ENCODE measurements at regions not wholly inside any gene's neighbourhood (a gene's known extent, or its start where the extent isn't known, plus 50 kb on each side); places are given as distances from the start of the nearest gene placed in this dataset.
A peak's percentile ranks its signal among the peaks of the same experiment; 100 is the strongest.

DNA sequence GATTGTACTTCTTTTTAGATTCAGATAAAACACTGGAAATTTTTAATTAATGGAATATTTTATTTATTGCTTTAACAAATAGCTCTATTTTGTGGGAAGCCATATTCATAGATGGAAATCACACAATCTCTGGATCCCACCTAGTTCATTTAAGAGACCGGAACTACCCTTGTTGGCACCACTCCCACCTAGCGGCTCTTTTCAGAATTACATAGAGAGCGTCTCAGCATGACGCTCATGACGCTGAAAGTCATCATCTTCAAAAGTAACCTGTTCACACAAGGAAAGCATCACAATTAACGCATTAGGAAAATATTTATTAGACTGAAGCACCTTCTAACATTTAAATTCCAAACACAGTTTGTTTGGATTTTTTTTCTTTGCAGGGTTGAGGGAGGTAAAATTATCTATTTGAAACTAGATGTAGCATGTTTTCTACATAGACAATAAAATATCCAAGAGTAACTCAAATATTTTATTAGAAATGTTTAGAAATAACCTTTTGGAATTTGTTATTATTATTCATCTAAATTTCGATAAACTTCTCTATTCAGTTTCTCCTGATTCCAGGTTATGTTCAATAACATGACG lies 214.9 kb upstream of the ARRDC4 start:
- intact Hi-C loops (cut with DNase I; ENCODE audit: low total_unique reads) = no loop called here
- no peak overlapping the region for H3K4me3 ChIP-seq

DNA sequence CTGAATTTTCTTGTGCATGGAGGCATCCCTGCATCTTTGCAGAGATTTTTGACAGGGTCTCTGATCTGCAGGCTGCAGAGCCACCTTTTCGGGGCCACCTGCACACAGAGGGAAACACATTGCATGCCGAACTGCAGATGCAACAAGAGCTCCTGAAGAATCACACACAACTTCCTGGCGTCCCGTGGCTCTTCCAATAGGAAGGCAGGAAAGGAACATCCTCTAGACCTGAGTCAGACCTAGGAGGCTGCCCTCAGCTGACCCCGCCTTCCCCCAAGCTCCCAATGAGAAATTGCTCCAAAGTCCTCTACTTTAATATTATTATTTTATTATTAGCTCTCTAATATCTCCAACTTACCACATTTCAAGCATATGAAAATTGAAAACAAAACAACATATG lies 213.2 kb upstream of the ARRDC4 start:
- peaks cover 0 to 4% of the 10 kb centered on the region in 2 donors for H3K27me3 ChIP-seq
- no peak for DNase-seq (ENCODE audit: low spot score in 2 of 2)
- TF ChIP-seq POLR2A (IDR thresholded peaks at IDR 0.05) (no peak), POLR2AphosphoS5 (IDR thresholded peaks at IDR 0.05) (no peak)
- TF ChIP-seq, protein P1, sequence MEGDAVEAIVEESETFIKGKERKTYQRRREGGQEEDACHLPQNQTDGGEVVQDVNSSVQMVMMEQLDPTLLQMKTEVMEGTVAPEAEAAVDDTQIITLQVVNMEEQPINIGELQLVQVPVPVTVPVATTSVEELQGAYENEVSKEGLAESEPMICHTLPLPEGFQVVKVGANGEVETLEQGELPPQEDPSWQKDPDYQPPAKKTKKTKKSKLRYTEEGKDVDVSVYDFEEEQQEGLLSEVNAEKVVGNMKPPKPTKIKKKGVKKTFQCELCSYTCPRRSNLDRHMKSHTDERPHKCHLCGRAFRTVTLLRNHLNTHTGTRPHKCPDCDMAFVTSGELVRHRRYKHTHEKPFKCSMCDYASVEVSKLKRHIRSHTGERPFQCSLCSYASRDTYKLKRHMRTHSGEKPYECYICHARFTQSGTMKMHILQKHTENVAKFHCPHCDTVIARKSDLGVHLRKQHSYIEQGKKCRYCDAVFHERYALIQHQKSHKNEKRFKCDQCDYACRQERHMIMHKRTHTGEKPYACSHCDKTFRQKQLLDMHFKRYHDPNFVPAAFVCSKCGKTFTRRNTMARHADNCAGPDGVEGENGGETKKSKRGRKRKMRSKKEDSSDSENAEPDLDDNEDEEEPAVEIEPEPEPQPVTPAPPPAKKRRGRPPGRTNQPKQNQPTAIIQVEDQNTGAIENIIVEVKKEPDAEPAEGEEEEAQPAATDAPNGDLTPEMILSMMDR (IDR thresholded peaks at IDR 0.05) = no peak

More for the DNA sequence above, 214.9 kb upstream of the ARRDC4 start:
- TF ChIP-seq POLR2AphosphoS5 (IDR thresholded peaks at IDR 0.05) (no peak), POLR2A (IDR thresholded peaks at IDR 0.05) (no peak)
- TF ChIP-seq, protein P1 (IDR thresholded peaks at IDR 0.05) = peak in 1 of 3 donors; percentile 23
- Histone ChIP-seq H3K27me3 (peaks cover 0 to 4% of the 10 kb centered on the region in 2 donors), H3K4me1 (no peaks in the 10 kb centered on the region), H3K9me3 (peaks cover 0 to 9% of the 10 kb centered on the region in 2 donors), H3K36me3 (no peaks in the 10 kb centered on the region), H3K27ac (no peak overlapping the region)
- no peak for DNase-seq (ENCODE audit: low spot score in 2 of 2)

DNA sequence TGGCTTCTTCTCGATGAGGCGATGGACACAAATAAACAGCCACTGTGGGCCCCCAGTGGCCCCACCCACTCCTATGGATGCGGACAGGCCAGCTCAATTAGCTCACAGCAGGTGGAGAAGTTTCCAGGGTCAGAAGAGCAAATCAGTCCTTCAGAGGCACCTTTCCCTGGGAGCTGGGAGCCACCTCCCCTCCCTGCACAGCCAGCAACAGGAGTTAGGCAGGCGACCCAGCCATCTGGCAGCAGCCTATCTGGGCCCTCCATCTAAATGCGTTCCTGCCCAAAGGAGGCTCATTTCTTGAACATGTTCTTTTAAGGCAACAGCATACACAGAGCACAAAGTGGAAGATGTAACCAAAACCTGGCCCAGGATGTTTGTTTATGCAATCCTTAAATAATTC lies 211.9 kb upstream of the ARRDC4 start:
- Histone ChIP-seq H3K9me3 (peaks cover 0 to 9% of the 10 kb centered on the region in 2 donors), H3K27me3 (peaks cover 0 to 4% of the 10 kb centered on the region in 2 donors), H3K27ac (no peak overlapping the region), H3K4me1 (no peaks in the 10 kb centered on the region), H3K36me3 (no peaks in the 10 kb centered on the region), H3K4me3 (no peak overlapping the region)
- intact Hi-C loops (cut with DNase I; ENCODE audit: low total_unique reads) = no loop called here
- TF ChIP-seq POLR2AphosphoS5 (IDR thresholded peaks at IDR 0.05) (no peak), POLR2A (IDR thresholded peaks at IDR 0.05) (no peak)
- TF ChIP-seq, protein P1 (IDR thresholded peaks at IDR 0.05) = no peak
- no peak for DNase-seq (ENCODE audit: low spot score in 2 of 2)

More for the DNA sequence above, 213.2 kb upstream of the ARRDC4 start:
- no peaks in the 10 kb centered on the region for H3K36me3 ChIP-seq
- intact Hi-C loops (cut with DNase I; ENCODE audit: low total_unique reads) = no loop called here
- H3K4me1 ChIP-seq = no peaks in the 10 kb centered on the region
- H3K4me3 ChIP-seq = no peak overlapping the region
- peaks cover 0 to 9% of the 10 kb centered on the region in 2 donors for H3K9me3 ChIP-seq
- no peak overlapping the region for H3K27ac ChIP-seq

DNA sequence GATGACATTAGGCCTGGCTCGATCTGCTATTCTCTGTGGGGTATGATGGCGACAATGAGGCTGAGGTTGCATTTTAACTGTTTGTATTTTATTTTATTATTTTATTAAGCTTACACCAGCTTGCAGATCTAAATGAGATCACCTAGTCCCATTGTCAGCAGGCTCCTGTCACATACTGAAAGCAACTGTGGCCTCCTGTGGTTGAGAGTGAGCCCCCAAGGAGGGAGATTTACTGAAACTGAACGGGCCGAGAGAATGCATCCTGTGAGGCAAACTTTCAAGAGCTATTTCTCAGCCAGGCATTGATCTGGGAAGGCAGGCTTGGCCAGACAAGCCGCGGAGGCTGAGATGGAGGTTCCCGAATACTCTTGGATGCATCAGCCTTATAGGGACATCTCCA lies 210.4 kb upstream of the ARRDC4 start:
- no peaks in the 10 kb centered on the region for H3K4me1 ChIP-seq
- H3K36me3 ChIP-seq = no peaks in the 10 kb centered on the region
- H3K9me3 ChIP-seq = peaks cover 0 to under 1% of the 10 kb centered on the region in 2 donors
- peaks cover 0 to 4% of the 10 kb centered on the region in 2 donors for H3K27me3 ChIP-seq
- no peak overlapping the region for H3K27ac ChIP-seq
- no peak for TF ChIP-seq POLR2AphosphoS5 (IDR thresholded peaks at IDR 0.05)
- TF ChIP-seq, protein P1 (IDR thresholded peaks at IDR 0.05) = no peak
- no peak for TF ChIP-seq POLR2A (IDR thresholded peaks at IDR 0.05)
- H3K4me3 ChIP-seq = no peak overlapping the region
- intact Hi-C loops (cut with DNase I; ENCODE audit: low total_unique reads) = no loop called here
- DNase-seq (ENCODE audit: low spot score in 2 of 2) = no peak

DNA sequence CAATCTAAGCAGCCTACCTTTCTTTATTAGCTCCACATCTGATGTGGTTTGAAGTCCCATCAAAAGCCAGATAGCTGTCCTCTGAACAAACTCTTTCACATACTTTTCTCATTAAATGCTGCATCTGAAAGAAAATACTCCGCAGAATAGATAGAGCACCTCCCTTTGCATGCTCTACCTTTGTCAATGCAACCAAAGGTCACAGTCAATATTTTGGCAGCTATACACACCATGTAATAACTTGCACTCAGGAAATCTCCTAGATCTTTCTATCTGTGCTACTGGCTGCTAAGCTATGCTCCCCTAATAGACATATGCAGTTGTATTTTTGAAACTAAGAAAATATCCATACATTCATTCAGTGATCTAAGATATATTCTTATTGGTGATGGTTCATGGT lies 204.8 kb upstream of the ARRDC4 start:
- H3K36me3 ChIP-seq = no peaks in the 10 kb centered on the region
- TF ChIP-seq POLR2AphosphoS5 (IDR thresholded peaks at IDR 0.05) (no peak), POLR2A (IDR thresholded peaks at IDR 0.05) (no peak)
- TF ChIP-seq, protein P1 (IDR thresholded peaks at IDR 0.05) = no peak
- no peaks in the 10 kb centered on the region for H3K9me3 ChIP-seq
- intact Hi-C loops (cut with DNase I; ENCODE audit: low total_unique reads) = no loop called here
- no peak overlapping the region for H3K4me3 ChIP-seq
- H3K4me1 ChIP-seq = no peaks in the 10 kb centered on the region
- DNase-seq (ENCODE audit: low spot score in 2 of 2) = no peak
- H3K27me3 ChIP-seq = peaks cover 0 to 8% of the 10 kb centered on the region in 2 donors
- H3K27ac ChIP-seq = no peak overlapping the region

Data from breast epithelium (tissue), 4 donors.